ENCODE measurements at regions not wholly inside any gene's neighbourhood (a gene's known extent, or its start where the extent isn't known, plus 50 kb on each side); places are given as distances from the start of the nearest gene placed in this dataset.

DNA sequence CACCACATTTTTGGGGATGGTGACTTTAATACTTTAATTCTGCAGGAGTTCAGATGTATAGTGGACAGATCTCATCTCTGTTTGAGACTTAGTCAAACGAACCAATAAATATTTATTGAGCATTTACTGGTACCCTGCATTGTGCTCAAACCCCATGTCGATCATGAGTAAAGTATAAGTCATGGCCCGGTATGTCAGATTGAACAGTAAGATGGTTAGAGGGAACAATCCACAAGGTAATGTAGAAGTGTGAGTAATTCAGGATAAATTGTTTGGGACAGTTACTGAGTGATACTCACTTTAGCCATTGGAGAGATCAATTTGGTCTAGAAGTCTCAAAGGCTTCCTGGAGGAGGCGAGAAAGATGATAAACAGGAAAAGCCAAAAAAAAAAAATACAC lies 265.5 kb upstream of the C2CD4B start:
- no peak overlapping the region for H3K27ac ChIP-seq
- TF ChIP-seq, protein P1, sequence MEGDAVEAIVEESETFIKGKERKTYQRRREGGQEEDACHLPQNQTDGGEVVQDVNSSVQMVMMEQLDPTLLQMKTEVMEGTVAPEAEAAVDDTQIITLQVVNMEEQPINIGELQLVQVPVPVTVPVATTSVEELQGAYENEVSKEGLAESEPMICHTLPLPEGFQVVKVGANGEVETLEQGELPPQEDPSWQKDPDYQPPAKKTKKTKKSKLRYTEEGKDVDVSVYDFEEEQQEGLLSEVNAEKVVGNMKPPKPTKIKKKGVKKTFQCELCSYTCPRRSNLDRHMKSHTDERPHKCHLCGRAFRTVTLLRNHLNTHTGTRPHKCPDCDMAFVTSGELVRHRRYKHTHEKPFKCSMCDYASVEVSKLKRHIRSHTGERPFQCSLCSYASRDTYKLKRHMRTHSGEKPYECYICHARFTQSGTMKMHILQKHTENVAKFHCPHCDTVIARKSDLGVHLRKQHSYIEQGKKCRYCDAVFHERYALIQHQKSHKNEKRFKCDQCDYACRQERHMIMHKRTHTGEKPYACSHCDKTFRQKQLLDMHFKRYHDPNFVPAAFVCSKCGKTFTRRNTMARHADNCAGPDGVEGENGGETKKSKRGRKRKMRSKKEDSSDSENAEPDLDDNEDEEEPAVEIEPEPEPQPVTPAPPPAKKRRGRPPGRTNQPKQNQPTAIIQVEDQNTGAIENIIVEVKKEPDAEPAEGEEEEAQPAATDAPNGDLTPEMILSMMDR (IDR thresholded peaks at IDR 0.05) = no peak
- TF ChIP-seq ZFX (IDR thresholded peaks at IDR 0.05; ENCODE audit: borderline replicate concordance) = no peak

DNA sequence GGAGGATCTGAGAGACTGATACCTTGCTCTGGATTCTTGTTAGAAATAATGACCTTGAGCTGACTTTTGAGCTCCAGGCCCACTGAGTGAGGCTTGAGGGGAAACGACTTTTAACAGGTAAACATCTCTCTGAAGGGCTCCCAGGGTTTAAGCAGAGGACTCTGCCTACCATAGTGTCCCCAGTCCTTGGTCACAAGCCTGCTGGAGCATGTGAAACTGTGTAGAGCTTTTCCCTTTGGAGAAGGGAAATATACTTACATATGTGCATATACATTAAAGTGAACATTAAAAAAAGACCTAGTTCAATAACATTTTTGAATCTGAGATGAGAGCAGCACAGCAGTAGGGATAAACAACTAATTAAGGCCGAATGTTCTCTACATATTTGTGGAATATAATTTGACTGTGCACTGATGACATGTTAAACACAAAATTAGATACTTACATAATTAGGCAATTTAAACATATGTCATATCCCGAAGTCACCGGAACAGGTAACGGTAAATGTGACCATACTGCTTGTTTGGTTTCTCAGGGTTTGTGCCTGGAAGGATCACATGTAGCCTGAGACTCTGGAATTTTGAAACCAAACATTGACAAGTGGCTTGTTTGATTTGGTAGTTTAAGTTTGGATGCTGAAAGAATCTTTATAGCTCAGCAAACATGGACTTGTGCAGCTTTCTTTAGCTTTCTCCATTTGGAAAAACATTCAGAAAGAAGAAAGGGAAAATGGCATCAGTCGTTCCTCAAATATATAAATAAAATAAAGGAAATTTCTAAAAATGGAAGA lies 266.1 kb upstream of the C2CD4B start:
- H3K27ac ChIP-seq = no peak overlapping the region
- TF ChIP-seq, protein P1 (IDR thresholded peaks at IDR 0.05) = no peak
- no peak for TF ChIP-seq ZFX (IDR thresholded peaks at IDR 0.05; ENCODE audit: borderline replicate concordance)

DNA sequence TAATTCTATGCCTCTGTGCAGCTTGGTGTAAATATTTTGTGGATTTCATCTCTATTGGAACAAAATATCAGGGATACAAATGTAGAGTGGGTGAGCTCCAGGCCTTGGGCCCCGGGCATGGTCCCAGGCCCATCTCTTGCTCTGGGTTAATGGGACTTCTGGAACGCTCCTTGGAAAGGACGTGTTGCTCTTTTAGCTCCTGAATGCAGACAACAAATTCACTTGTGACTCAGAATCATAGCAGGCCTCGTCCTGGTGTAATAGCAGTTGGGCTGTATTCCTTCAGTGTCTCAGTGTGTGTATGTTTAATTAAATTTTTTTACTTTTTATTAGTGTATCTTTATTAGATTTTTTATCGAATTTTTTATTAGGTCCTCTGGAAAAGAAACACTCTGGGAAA lies 266.7 kb upstream of the C2CD4B start:
- no peak for TF ChIP-seq ZFX (IDR thresholded peaks at IDR 0.05; ENCODE audit: borderline replicate concordance)
- TF ChIP-seq, protein P1 (IDR thresholded peaks at IDR 0.05) = no peak
- no peak overlapping the region for H3K27ac ChIP-seq

DNA sequence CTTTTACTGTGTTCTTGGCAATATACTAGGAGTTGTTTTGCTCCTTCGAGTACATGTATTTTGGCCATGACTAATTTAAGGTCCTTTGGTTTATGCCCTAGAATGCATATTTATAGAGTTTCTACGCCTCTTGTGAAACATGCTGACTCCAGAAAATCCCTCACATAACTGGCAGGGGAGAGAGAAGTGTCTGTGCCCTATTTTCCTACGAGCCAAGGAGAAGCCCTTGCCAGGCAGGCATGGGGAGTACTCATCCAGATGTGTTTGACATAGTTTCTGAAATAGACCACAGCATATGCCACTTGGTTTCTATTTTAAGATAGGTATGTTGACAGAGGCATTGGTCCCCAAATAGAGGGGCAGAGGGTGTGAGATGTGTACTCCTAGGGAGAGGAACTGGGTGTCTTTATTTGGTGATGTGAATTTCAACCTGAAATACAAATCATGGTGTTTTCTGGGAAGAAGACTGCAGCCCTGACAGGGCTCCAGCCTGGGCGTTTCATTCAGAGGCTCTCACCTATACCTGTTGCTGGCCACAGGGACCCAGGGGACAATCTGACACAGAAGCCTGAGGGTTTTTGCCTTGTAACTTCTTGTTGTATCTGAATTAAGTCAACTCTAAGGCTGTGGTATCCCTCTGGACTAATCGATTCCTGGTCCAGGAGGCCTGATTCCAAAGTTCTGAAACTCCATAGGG lies 267.8 kb upstream of the C2CD4B start:
- no peak overlapping the region for H3K27ac ChIP-seq
- TF ChIP-seq, protein P1 (IDR thresholded peaks at IDR 0.05) = no peak
- no peak for TF ChIP-seq ZFX (IDR thresholded peaks at IDR 0.05; ENCODE audit: borderline replicate concordance)

DNA sequence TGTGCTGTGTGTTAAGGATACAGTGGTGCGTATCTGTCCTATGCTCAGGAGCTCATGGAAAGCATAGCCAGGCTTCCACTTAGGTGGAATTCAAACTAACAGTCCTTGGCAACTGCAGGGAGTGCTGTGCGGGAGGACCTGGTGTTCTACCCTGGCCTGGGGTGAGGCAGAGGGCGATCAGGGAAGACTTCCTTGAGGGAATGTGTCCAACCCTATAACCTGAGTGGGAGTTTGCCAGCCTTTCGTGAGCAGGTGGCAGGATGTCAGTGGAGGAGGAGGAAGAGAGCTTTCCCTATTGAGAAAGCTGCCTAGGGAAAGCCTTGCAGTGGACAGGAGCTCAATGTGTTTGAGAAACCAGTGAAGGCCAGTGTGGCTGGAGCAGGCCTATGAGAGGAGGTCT lies 271.1 kb upstream of the C2CD4B start:
- TF ChIP-seq ZFX (IDR thresholded peaks at IDR 0.05; ENCODE audit: borderline replicate concordance) = no peak
- TF ChIP-seq, protein P1 (IDR thresholded peaks at IDR 0.05) = no peak

DNA sequence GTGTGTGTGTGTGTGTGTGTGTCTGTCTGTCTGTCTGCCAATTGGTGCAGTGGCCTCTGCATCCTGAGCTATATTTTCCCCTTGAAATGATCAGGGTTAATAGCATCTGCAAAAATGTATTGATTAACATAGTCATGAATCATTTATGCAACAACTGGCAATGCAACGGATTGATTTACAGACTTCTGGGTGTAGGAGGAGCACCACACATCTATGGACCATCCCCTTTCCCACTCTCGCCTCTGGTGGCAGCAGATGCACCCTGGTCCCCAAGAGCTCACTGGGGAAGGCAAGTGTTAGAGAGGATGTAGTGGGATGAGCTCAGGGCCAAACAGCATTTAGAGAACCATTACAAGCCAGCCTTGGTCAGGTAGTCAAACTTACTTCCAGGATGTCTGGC lies 272.7 kb upstream of the C2CD4B start:
- no peak overlapping the region for H3K27ac ChIP-seq
- TF ChIP-seq, protein P1 (IDR thresholded peaks at IDR 0.05) = no peak
- no peak for TF ChIP-seq ZFX (IDR thresholded peaks at IDR 0.05; ENCODE audit: borderline replicate concordance)

More for the DNA sequence above, 271.1 kb upstream of the C2CD4B start:
- no peak overlapping the region for H3K27ac ChIP-seq

DNA sequence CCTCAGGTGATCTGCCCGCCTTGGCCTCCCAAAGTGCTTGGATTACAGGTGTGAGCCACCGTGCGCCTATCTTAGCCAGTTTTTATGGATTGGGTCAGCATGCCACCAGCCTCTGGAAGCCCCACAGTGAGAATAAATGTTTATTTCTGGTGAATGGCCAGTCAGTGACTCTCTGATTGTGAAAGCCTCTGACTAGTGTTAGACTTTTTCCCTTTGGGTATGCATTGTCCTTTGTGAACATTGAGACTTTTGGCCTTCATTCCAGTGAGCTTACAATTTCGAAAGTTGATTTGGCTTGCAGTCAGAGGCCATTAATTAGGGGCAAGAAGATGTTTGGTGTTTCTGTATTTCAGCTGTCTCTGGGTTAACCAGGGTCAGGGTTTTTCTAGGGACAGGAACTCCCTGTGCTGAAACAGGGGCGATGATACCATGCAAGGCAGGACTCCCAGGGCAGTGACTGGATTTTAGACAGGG lies 274.5 kb upstream of the C2CD4B start:
- TF ChIP-seq, protein P1 (IDR thresholded peaks at IDR 0.05) = no peak
- no peak for TF ChIP-seq ZFX (IDR thresholded peaks at IDR 0.05; ENCODE audit: borderline replicate concordance)

More for the DNA sequence above, 274.5 kb upstream of the C2CD4B start:
- H3K27ac ChIP-seq = no peak overlapping the region

Data from 22Rv1 (cell line).